Stromal cell of bone marrow (primary cell): ENCODE measurements at regions not wholly inside any gene's neighbourhood (a gene's known extent, or its start where the extent isn't known, plus 50 kb on each side); places are given as distances from the start of the nearest gene placed in this dataset.
A peak's percentile ranks its signal among the peaks of the same experiment; 100 is the strongest.

Source experiments
- DNase-seq: peaks from one replicate; pipeline ENCODE4 v3.0.0-alpha.2; 2012; ENCODE audit warnings: low read depth

- no peak for DNase-seq
Measured at GRCh38 chr1:78360584-78360983, 130.2 kb upstream of the PTGFR start.

GRCh38 chr1:78367700-78368099 lies 123.1 kb upstream of the PTGFR start:
- DNase-seq, result no peak

GRCh38 chr1:78369546-78369945 lies 121.2 kb upstream of the PTGFR start:
- no peak for DNase-seq

DNA sequence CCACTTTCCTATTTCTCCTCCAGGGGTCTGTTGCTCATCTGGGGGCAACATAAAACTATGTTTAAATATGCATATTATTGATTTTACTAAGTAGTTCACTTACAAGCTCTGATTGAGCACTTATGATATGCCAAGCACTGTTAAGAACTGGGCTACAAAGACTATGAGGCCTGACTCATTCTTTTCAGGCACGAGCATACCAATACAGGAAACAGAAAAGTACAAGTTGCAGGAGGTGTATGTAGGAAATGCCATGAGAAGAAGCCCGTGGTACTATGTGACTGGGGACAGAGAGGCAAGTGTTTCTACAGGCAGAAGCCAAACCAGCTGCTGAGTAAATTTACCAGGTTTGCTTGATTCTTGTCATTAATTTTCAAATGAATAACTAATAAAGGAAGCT lies 120.4 kb upstream of the PTGFR start:
- DNase-seq, result peak; percentile 43

GRCh38 chr1:78370779-78371482 lies 119.8 kb upstream of the PTGFR start:
- DNase-seq, result peak; percentile 89

GRCh38 chr1:78373676-78374075 lies 117.1 kb upstream of the PTGFR start:
- no peak for DNase-seq

DNA sequence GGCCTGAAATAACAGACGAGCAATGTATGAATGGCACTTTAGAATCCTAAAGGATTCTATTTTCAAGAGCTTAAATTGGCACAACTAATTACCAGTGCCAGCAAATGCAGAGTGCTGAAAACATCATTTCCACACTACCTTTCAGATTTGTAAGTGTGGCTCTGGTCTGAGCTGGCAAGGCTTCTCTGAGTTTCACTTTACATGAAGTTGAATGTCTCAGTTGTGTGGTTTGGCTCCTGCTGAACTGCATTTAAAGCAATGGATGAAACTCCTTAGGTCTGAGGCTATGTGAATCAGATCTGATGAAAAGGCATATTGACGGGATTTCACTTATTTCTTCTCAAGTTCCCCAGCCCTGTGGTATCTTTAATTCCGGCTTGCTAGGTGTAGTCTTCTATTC lies 114.8 kb upstream of the PTGFR start:
- peak; percentile 65 for DNase-seq

GRCh38 chr1:78377356-78377928 lies 113.3 kb upstream of the PTGFR start:
- DNase-seq, result no peak

DNA sequence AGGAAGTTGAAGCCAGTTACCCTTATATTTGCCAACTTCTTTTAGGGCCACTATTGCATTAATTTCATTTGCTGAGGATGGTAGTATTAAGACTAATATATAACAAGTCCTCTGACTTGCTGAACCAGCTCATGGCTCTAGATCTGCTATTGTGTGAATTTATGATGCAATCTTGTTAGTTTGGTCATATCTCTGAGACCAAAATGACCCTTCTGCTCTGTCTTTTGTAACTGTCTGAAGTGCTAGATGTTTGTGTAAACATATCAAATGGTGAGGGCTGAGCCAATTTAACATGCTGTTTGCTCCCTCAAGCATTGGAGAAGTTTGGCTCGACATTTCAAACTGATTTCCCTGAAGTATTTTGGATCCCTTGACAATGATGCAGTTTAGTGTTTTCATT lies 106.9 kb upstream of the PTGFR start:
- no peak for DNase-seq

DNA sequence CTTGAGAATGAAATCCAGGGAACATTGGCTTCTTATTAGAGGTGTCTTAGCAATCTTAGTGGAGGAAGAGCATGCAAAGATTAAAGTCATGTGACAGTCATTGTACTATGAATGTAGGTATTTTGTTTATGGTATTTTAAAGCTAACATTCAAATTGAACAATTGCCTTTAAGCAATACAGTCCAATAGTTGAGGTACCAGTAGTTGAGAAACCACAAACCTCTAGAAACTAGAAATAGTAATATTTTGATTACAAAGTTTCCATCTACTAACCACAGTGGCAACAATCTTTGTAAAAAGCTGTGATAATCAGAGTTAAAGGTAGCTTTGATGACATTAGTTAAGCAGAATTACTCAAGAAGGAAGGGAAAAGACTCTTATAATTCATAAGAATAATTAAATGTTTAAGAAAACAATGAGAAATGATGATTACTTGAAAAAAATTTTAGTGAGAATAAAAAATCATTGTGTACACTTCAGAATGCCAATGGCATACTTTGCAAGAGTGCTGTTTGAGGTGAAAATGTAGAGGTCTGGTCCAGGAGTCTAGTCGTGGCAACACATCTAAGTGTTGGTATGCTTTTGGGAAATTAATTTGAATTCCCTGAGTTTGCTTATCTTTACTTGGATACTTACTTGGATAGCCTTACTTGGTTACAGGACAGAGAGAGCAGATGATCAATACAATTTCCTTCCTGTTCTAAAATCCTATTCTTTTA lies 104.9 kb upstream of the PTGFR start:
- DNase-seq, result no peak

DNA sequence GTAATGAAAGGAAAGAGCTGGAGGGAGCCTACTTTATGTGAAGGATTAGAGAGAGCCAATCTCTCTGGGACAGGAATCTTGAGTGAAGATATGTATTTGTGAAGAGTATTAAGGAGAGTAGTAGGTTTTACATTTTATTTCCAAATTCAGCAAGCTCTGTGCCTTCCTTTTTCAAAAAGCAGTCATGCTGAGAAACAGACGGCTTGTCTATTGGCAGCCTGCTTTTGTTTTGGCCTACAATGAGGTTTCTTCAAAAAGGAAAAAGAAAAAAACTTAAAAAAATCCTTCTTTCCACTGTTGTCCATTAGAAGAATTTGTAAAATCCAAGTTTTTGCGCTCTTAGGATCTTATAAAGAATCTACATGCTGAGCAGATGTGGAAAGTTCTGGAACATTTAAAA lies 103.6 kb upstream of the PTGFR start:
- DNase-seq, result no peak

DNA sequence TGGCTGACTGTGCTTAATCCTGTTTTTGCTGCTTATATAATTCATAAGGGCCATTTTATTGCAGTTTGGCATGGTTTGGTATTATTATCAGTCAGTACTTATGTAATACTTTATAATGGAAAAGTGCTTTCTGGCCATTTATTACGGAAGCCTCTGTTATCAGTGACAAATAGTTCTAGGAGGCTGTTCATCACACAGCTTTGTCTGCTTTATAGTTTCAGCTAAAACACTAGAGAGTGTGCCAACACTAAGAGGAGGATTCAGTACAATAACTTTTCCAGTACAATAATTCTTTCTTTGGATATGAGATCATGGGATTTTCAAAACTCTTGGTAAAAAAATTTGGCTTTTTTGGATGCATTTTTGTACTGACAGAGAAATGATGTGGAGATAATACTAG lies 102.9 kb upstream of the PTGFR start:
- no peak for DNase-seq

DNA sequence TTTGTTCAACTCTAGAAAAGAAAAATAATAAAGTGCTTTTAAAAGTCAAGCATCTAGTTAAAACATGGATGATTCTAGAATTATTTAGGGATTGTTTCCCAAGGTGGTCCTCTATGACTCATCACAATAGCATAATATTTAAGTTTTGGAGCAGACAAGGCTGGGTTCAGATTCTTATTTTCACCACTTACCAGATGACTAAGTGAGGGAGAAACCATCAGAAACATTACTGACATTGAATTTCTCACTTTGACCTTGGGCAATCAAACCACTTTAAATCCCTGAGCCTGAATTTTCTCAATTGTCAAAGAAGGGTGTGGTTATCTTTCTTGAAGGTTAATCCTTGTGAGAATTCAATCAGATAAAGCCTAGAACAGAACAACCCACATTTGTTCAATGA lies 102.5 kb upstream of the PTGFR start:
- DNase-seq, result no peak

DNA sequence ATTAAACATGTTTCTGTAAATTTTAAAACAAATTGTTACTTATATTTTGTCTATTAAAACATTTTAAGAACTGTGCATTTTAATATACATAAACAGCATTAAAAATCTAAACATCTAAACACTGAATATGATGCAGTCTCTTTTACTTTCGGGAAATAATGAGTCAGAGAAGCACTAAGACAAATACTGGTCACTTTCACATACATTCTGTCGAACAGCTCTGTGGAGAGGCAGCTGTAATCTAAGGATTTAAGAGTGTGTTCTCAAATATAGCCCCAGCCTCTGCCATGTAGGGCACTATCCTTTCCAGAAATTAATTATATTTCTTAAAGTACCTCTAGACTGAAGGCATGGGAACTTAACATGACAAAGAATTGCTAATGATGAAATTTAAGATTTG lies 89.6 kb upstream of the PTGFR start:
- no peak for DNase-seq

GRCh38 chr1:78408192-78408591 lies 82.6 kb upstream of the PTGFR start:
- peak; percentile 88 for DNase-seq

GRCh38 chr1:78408810-78409209 lies 82.0 kb upstream of the PTGFR start:
- DNase-seq, result peak; percentile 87

- DNase-seq, result no peak
Measured at GRCh38 chr1:78410643-78411042, 80.1 kb upstream of the PTGFR start.

DNA sequence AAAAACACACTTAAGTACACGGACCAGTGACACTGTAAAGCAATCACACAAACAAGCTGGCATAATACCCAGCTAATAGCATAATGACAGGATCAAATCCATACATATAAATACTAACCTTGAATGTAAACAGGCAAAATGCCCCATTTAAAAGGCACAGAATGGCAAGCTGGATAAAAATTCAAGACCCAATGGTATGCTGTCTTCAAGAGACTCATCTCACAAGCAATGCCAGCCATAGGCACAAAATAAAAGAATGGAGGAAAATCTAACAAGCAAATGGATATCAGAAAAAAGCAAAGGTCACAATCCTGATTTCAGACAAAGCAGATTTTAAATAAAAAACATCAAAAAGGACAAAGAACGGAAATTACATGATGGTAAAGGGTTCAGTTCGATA lies 79.1 kb upstream of the PTGFR start:
- DNase-seq, result no peak

GRCh38 chr1:78415165-78415564 lies 75.6 kb upstream of the PTGFR start:
- no peak for DNase-seq

GRCh38 chr1:78419309-78419708 lies 71.5 kb upstream of the PTGFR start:
- peak; percentile 82 for DNase-seq

DNA sequence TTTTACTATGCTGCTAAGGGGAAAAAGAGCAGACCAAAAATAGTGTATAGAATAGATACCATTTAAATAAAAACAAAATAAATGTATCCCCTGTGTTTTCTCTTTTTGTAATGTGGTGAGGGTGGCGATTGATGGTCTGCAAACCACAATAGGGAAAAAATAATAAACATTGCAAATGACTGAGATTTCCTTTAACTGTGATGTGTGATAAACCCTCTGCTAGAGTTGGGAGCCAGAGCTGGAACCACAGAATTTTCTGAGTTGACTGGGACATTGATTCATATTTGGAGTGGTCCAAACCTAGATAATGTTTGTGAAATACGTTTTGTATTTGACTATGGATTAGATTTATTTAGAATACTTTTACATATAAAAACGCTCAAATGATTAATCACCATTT lies 70.6 kb upstream of the PTGFR start:
- no peak for DNase-seq

- DNase-seq, result no peak
Measured at GRCh38 chr1:78420688-78421087, 70.1 kb upstream of the PTGFR start.

GRCh38 chr1:78424720-78425119 lies 66.1 kb upstream of the PTGFR start:
- no peak for DNase-seq

- no peak for DNase-seq
Measured at GRCh38 chr1:78426408-78426807, 64.4 kb upstream of the PTGFR start.
